ENCODE measurements at regions not wholly inside any gene's neighbourhood (a gene's known extent, or its start where the extent isn't known, plus 50 kb on each side); places are given as distances from the start of the nearest gene placed in this dataset.

GRCh38 chr7:53475776-53476175 lies 440.3 kb downstream of the POM121L12 start:
- no peaks in the 10 kb centered on the region for H3K9me3 ChIP-seq (ENCODE audit: low read length)

GRCh38 chr7:53476566-53476965 lies 441.1 kb downstream of the POM121L12 start:
- Histone ChIP-seq H3K79me2 (replicated peaks; ENCODE audit: insufficient read depth, low read length) (no peaks in the 10 kb centered on the region), H3K9me2 (ENCODE audit: insufficient read depth, low read length) (no peaks in the 10 kb centered on the region), H3K4me2 (ENCODE audit: low read length) (no peak overlapping the region), H3K27ac (ENCODE audit: low read length) (no peak overlapping the region), H3K4me3 (ENCODE audit: low read length) (no peak overlapping the region), H3K36me3 (ENCODE audit: insufficient read depth, low read length) (no peaks in the 10 kb centered on the region), H3K27me3 (ENCODE audit: insufficient read depth, low read depth, low read length) (no peaks in the 10 kb centered on the region), H3K9me3 (ENCODE audit: low read length) (no peaks in the 10 kb centered on the region), H4K20me1 (ENCODE audit: insufficient read depth) (no peaks in the 10 kb centered on the region), H3F3A (ENCODE audit: insufficient read depth, low read length, poor library complexity, severe bottlenecking) (no peaks in the 10 kb centered on the region), H2AFZ (ENCODE audit: low read depth, low read length) (no peak overlapping the region), H3K9ac (ENCODE audit: low read length) (no peak overlapping the region)
- TF ChIP-seq EZH2 (IDR thresholded peaks at IDR 0.05; ENCODE audit: borderline replicate concordance, insufficient read depth, low read length, poor library complexity, severe bottlenecking) (no peak), SMC3 (conservative IDR thresholded peaks at IDR 0.05; ENCODE audit: poor library complexity) (no peak), RAD21 (conservative IDR thresholded peaks at IDR 0.05) (no peak), POLR2AphosphoS5 (IDR thresholded peaks at IDR 0.05) (no peak), CTCF (IDR thresholded peaks at IDR 0.05; ENCODE audit: poor library complexity, severe bottlenecking) (no peak), TAF1 (IDR thresholded peaks at IDR 0.05; ENCODE audit: low read depth) (no peak), EP300 (conservative IDR thresholded peaks at IDR 0.05; ENCODE audit: poor library complexity, severe bottlenecking) (no peak)

More at GRCh38 chr7:53475776-53476175, 440.3 kb downstream of the POM121L12 start:
- Histone ChIP-seq H3K79me2 (replicated peaks; ENCODE audit: insufficient read depth, low read length) (no peaks in the 10 kb centered on the region), H2AFZ (ENCODE audit: low read depth, low read length) (no peak overlapping the region), H3K27ac (ENCODE audit: low read length) (no peak overlapping the region), H3K27me3 (ENCODE audit: insufficient read depth, low read depth, low read length) (no peaks in the 10 kb centered on the region), H3K9me2 (ENCODE audit: insufficient read depth, low read length) (no peaks in the 10 kb centered on the region), H3F3A (ENCODE audit: insufficient read depth, low read length, poor library complexity, severe bottlenecking) (no peaks in the 10 kb centered on the region), H3K36me3 (ENCODE audit: insufficient read depth, low read length) (no peaks in the 10 kb centered on the region), H3K4me3 (ENCODE audit: low read length) (no peak overlapping the region), H3K4me2 (ENCODE audit: low read length) (no peak overlapping the region), H3K9ac (ENCODE audit: low read length) (no peak overlapping the region), H4K20me1 (ENCODE audit: insufficient read depth) (no peaks in the 10 kb centered on the region)
- TF ChIP-seq SMC3 (conservative IDR thresholded peaks at IDR 0.05; ENCODE audit: poor library complexity) (no peak), TAF1 (IDR thresholded peaks at IDR 0.05; ENCODE audit: low read depth) (no peak), CTCF (IDR thresholded peaks at IDR 0.05; ENCODE audit: poor library complexity, severe bottlenecking) (no peak), POLR2AphosphoS5 (IDR thresholded peaks at IDR 0.05) (no peak), EZH2 (IDR thresholded peaks at IDR 0.05; ENCODE audit: borderline replicate concordance, insufficient read depth, low read length, poor library complexity, severe bottlenecking) (no peak), MXI1 (conservative IDR thresholded peaks at IDR 0.05; ENCODE audit: poor library complexity, severe bottlenecking) (no peak), RAD21 (conservative IDR thresholded peaks at IDR 0.05) (no peak), EP300 (conservative IDR thresholded peaks at IDR 0.05; ENCODE audit: poor library complexity, severe bottlenecking) (no peak), REST (IDR thresholded peaks at IDR 0.05; ENCODE audit: borderline replicate concordance) (no peak)

Measured in neural cell (in vitro differentiated cells).